Activated naive CD8-positive, alpha-beta T cell treated with anti-CD3 and anti-CD28 coated beads, Interleukin-2, amount 10 ng/mL, durations not matched to agents 7 days and 5 days (primary cell): ENCODE measurements at regions not wholly inside any gene's neighbourhood (a gene's known extent, or its start where the extent isn't known, plus 50 kb on each side); places are given as distances from the start of the nearest gene placed in this dataset.
"Not testable (repeated sequence)": the region's sequence is repeated elsewhere in the genome, so short reads cannot be mapped to it uniquely, and the experiment has no call there.

Experiments
- ATAC-seq: fragments of 150-1000 bp; cut with Tn5 transposase; one replicate; pipeline ENCODE4 v1.10.0; 2021; ENCODE audit warnings: low read depth, moderate library complexity
- POLR2A ChIA-PET: fragments of 350-600 bp; sonication (Branson Sonifier 250); formaldehyde crosslinking; loops from one replicate; lab custom pipeline; 2021; ENCODE audit warnings: antibody characterized with exemption; lab: Charles Lee
- DNase-seq: peaks from one replicate; pipeline ENCODE4 v3.0.0; 2021
- H3K27ac Mint-ChIP-seq: one replicate; pipeline ENCODE4 v1.8.0; 2022; ENCODE audit warnings: mild to moderate bottlenecking, mixed read lengths
- H3K27me3 Mint-ChIP-seq: one replicate; pipeline ENCODE4 v1.8.0; 2022; ENCODE audit warnings: mild to moderate bottlenecking, moderate library complexity, mixed read lengths
- H3K36me3 Mint-ChIP-seq: one replicate; pipeline ENCODE4 v1.8.0; 2021; ENCODE audit warnings: mild to moderate bottlenecking, mixed read lengths
- H3K4me1 Mint-ChIP-seq: one replicate; pipeline ENCODE4 v1.8.0; 2021; ENCODE audit warnings: mixed read lengths
- H3K4me3 Mint-ChIP-seq: one replicate; pipeline ENCODE4 v1.8.0; 2022; ENCODE audit warnings: mild to moderate bottlenecking, moderate library complexity, mixed read lengths
- H3K9me3 Mint-ChIP-seq: one replicate; pipeline ENCODE4 v1.8.0; 2021; ENCODE audit warnings: mixed read lengths

- ATAC-seq, H3K27me3 Mint-ChIP-seq, H3K4me3 Mint-ChIP-seq, H3K4me1 Mint-ChIP-seq, POLR2A ChIA-PET, H3K27ac Mint-ChIP-seq, H3K36me3 Mint-ChIP-seq, DNase-seq, H3K9me3 Mint-ChIP-seq: not testable (repeated sequence)
Measured at GRCh38 chr12:131294716-131295115, 341.0 kb downstream of the ADGRD1 start.

GRCh38 chr12:131295117-131295516 lies 341.4 kb downstream of the ADGRD1 start:
- H3K9me3 Mint-ChIP-seq, POLR2A ChIA-PET, DNase-seq, H3K27ac Mint-ChIP-seq, H3K36me3 Mint-ChIP-seq, ATAC-seq, H3K4me3 Mint-ChIP-seq, H3K27me3 Mint-ChIP-seq, H3K4me1 Mint-ChIP-seq: not testable (repeated sequence)

DNA sequence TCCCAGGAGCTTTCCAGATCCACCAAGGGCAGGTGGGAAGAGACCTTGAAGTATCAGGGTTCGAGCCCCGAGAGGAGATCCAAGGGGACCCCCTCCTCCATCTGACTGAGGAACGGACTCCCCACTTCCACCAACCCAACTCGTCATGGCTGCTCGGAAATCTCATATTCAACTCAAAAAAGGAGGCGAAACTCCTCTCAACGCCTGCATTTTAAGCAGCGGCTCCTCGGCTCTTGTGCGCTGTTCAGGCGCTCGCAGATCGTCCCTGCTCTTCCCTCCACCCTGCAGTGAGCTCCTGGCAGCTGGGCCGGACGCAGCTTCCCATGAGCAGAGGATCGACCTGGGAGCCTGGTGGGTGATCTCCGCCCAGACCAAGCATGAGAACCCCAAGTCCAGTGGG lies 341.9 kb downstream of the ADGRD1 start:
- H3K27me3 Mint-ChIP-seq, H3K4me1 Mint-ChIP-seq, H3K4me3 Mint-ChIP-seq, H3K9me3 Mint-ChIP-seq, H3K27ac Mint-ChIP-seq, H3K36me3 Mint-ChIP-seq, ATAC-seq, DNase-seq, POLR2A ChIA-PET: not testable (repeated sequence)

DNA sequence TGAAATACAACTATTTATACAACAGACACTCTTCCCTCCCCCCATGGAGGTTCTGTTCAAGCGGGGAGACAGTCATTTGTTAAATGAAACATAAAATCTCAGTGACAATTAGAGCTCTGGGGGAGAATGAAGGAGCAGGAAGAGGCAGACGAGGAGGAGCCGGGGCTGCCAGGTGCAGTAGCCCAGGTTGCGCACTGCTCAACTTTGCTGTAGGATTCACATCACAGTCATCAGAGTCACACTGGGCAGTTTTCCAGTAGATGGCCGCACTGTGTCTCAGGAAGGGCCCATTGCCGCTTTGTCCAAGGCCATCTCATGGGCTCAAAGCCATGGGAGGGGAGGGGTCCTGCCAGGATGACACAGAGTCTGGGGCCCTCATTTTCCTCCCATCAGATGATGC lies 342.4 kb downstream of the ADGRD1 start:
- H3K36me3 Mint-ChIP-seq, result not testable (repeated sequence)

DNA sequence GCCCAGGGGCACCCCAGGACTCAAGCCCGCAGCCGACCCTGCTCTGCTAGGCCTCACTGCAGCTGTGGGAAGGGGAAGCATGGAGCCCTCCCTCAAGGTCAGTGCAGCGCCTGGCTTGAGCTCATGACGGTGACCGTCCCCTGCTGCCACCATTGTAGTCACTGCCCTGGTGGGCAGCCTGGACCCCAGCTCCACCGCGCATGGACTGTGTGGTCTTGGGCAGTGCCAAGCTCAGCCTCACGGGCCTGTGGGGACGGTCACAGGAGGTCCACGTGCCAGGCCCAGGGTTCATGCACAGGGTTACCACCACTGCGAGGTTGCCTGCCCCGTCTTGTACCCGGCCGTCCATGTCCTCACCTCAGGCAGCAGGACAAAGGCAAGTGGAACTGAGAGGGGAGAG lies 342.9 kb downstream of the ADGRD1 start:
- H3K27me3 Mint-ChIP-seq, H3K4me3 Mint-ChIP-seq, H3K27ac Mint-ChIP-seq, DNase-seq, H3K36me3 Mint-ChIP-seq, H3K4me1 Mint-ChIP-seq, ATAC-seq, H3K9me3 Mint-ChIP-seq, POLR2A ChIA-PET: not testable (repeated sequence)

More for the DNA sequence above, 342.4 kb downstream of the ADGRD1 start:
- POLR2A ChIA-PET, ATAC-seq, H3K9me3 Mint-ChIP-seq, H3K4me1 Mint-ChIP-seq, DNase-seq, H3K4me3 Mint-ChIP-seq, H3K27ac Mint-ChIP-seq, H3K27me3 Mint-ChIP-seq: not testable (repeated sequence)

DNA sequence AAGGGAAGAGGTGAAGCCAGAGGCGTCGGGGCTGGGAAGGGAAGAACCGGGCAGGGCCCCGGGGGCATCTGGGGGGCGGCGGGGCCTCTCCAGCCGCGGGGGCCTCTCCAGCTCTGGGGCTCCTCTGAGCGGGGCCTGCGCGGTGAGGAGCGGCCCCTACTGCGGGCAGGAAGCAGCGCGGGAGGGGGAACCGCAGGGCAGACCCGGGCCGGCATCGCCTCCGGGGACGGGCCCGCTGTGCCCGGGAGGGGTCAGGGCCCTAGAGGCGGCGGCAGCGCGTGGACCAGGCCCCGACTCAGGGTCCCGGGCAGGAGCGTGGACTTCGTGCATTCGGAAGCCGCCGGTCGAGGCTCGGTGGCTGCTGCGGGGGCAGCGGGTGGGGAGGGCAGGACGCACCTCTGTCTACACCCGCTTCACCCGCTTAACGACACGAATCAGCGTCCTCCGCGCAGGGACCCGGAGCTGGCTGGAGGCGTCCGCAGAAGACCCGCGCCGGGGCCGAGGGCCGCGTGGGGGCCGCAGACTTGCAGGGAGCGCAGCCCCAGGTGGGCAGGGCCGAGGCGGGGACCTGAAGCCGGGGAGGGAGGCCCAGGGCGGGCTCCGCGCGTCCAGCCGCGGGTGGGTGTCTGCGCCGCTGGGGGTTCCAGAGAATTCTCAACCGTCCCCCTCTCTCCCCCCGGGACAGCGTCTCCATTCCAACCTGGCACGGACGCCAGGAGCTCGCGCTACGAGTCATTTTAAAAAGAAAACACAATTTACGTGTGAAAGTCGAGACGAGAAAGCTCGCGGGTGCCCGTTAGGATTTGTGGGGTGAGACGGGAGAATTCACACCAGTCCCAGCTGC lies 345.0 kb downstream of the ADGRD1 start:
- H3K27ac Mint-ChIP-seq, H3K4me1 Mint-ChIP-seq, H3K36me3 Mint-ChIP-seq, H3K4me3 Mint-ChIP-seq, DNase-seq, H3K27me3 Mint-ChIP-seq, POLR2A ChIA-PET, H3K9me3 Mint-ChIP-seq: not testable (repeated sequence)
- peak; percentile 55 for ATAC-seq

DNA sequence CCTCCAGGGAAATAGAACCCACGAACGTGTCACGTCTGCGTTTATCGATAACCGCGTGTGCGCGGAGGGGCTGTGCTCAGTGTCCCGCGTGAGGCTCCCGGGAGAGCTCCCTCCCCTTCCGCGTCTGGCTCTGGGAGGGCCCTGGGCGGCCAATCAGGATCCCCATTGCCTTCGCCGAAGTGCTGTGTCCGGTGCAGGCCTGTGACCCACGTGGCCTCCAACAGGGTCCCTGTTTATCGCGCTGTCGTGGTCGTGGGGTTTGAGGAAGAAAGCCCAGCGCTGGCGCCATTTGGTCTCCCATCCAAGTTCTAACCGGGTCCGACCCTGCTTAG lies 345.6 kb downstream of the ADGRD1 start:
- H3K4me1 Mint-ChIP-seq, H3K27ac Mint-ChIP-seq, ATAC-seq, H3K4me3 Mint-ChIP-seq, POLR2A ChIA-PET, H3K9me3 Mint-ChIP-seq, DNase-seq, H3K36me3 Mint-ChIP-seq, H3K27me3 Mint-ChIP-seq: not testable (repeated sequence)

DNA sequence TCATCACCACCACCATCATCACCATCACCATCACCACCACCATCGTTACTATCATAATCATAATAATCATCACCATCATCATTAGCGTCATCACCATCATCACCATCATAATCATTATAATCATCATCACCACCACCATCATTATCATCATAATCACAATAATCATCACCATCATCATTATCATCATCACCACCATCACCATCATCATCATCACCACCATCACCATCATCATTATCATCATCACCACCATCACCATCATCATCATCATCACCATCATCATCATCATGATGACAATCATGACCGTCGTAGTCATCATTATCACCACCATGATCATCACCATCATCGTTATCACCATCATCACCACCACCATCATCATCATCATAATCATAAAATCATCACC lies 349.9 kb downstream of the ADGRD1 start:
- POLR2A ChIA-PET, DNase-seq, H3K4me3 Mint-ChIP-seq, H3K27ac Mint-ChIP-seq, H3K27me3 Mint-ChIP-seq, H3K9me3 Mint-ChIP-seq, H3K36me3 Mint-ChIP-seq, H3K4me1 Mint-ChIP-seq, ATAC-seq: not testable (repeated sequence)

GRCh38 chr12:131304642-131305041 lies 350.9 kb downstream of the ADGRD1 start:
- ATAC-seq, H3K4me3 Mint-ChIP-seq, H3K4me1 Mint-ChIP-seq, H3K27me3 Mint-ChIP-seq, DNase-seq, H3K36me3 Mint-ChIP-seq, POLR2A ChIA-PET, H3K27ac Mint-ChIP-seq, H3K9me3 Mint-ChIP-seq: not testable (repeated sequence)

- DNase-seq (no peak), ATAC-seq (no peak)
- no peaks in the 10 kb centered on the region for H3K9me3 Mint-ChIP-seq
- no peaks in the 10 kb centered on the region for H3K36me3 Mint-ChIP-seq
- peaks cover 3% of the 10 kb centered on the region for H3K4me1 Mint-ChIP-seq
- no peaks in the 10 kb centered on the region for H3K27me3 Mint-ChIP-seq
- H3K27ac Mint-ChIP-seq, result no peak overlapping the region
- no peak overlapping the region for H3K4me3 Mint-ChIP-seq
- POLR2A ChIA-PET, result no interaction called here
Measured at GRCh38 chr12:131309700-131310099, 356.0 kb downstream of the ADGRD1 start.

DNA sequence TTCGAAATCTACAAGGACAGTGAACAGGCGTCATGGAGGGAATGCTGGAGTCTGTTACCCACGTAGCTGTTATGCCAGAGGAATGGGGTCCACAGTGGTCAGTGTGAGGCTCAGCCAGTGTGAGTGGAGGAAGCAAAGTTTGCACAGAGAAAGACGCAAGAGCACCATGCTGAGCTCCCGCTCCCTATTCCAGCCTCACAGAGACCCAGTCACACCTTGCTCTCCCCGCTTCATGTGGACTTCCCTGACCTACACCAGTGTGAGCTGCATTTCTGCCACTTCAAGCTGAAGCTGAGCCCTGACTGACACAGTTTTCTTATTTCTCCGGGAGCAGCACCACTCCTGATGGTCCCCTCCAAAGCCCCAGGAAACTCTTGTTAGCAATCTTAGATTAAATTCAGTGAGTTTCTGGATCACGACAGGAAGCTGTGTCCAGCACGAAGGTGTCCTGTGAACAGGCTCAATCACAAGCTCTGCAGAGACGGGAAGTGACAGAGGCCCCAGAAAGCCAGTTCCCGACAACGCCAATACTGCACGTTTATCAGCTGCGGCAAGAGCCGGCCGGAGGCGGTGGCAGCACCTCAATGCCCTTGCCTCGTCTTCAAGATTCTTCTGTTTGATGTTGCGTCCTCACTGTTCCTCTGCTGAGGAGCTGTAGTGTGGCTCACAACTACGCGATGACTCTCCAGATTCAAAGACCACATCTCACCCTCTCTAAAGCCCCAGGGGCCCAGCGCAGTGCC lies 356.7 kb downstream of the ADGRD1 start:
- H3K9me3 Mint-ChIP-seq, H3K4me3 Mint-ChIP-seq, ATAC-seq, POLR2A ChIA-PET, H3K27me3 Mint-ChIP-seq, H3K36me3 Mint-ChIP-seq, DNase-seq, H3K4me1 Mint-ChIP-seq, H3K27ac Mint-ChIP-seq: not testable (repeated sequence)

DNA sequence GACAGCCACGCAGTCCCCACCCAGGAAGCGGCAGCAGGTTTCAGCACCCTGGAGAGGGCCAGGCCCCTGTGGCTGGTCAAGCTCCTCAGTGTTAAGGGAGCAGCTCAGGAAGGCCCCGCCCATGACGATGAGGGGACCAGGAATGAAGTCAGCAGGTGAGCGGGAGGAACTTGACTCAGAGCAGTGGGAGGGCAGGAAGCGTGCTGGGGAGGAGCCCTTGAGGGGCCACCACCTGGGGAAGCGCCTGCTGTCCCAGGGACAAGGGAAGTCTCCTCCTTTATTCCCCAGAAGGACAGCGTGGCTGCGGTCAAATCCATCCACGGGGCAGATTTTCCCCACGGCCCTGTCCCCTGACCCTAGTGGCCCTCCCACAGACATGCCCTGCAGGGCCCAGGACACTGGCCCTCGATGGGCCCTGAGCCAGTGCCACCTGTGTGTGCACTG lies 357.6 kb downstream of the ADGRD1 start:
- POLR2A ChIA-PET, H3K4me1 Mint-ChIP-seq, H3K36me3 Mint-ChIP-seq, H3K9me3 Mint-ChIP-seq, H3K27ac Mint-ChIP-seq, H3K4me3 Mint-ChIP-seq, H3K27me3 Mint-ChIP-seq, DNase-seq: not testable (repeated sequence)
- ATAC-seq, result peak; percentile 56

DNA sequence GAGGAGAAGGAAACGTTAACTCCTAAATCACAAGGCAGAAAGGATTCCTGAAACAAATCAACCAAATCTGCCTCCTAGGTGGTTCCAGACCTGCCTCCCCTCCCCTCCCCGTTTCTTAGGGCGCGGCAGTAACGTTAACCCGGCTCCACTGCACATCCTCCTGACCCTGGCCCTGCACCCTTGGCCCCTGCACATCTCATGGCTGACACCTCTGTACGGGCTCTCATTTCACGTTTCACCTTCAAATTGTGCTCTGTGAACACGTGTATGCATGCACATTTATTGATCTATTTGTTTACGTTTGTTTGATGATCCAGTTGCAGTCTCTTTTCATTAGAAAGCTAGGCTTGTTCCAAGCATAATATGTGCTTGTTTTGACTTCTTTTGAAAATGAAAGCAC lies 358.1 kb downstream of the ADGRD1 start:
- peaks cover 3% of the 10 kb centered on the region for H3K4me1 Mint-ChIP-seq
- DNase-seq, result no peak
- no peak overlapping the region for H3K27ac Mint-ChIP-seq
- H3K9me3 Mint-ChIP-seq, result no peaks in the 10 kb centered on the region
- H3K36me3 Mint-ChIP-seq, result no peaks in the 10 kb centered on the region
- ATAC-seq, result no peak
- H3K27me3 Mint-ChIP-seq, result no peaks in the 10 kb centered on the region
- no peak overlapping the region for H3K4me3 Mint-ChIP-seq
- POLR2A ChIA-PET, result no interaction called here

- H3K4me3 Mint-ChIP-seq, DNase-seq, H3K4me1 Mint-ChIP-seq, ATAC-seq, POLR2A ChIA-PET, H3K36me3 Mint-ChIP-seq, H3K27ac Mint-ChIP-seq, H3K9me3 Mint-ChIP-seq, H3K27me3 Mint-ChIP-seq: not testable (repeated sequence)
Measured at GRCh38 chr12:131312382-131312781, 358.7 kb downstream of the ADGRD1 start.
